WI38 (cell line): ENCODE measurements at regions not wholly inside any gene's neighbourhood (a gene's known extent, or its start where the extent isn't known, plus 50 kb on each side); places are given as distances from the start of the nearest gene placed in this dataset.

Experiments used
- H3K4me3 ChIP-seq: 2 replicates; pipeline ENCODE4 v1.5.1; 2011; ENCODE audit warnings: low read depth, mild to moderate bottlenecking, control low read depth, low read length
- CTCF ChIP-seq: IDR thresholded peaks from 2 replicates; pipeline ENCODE4 v1.5.1; 2012; ENCODE audit warnings: low read depth, mild to moderate bottlenecking, control low read depth, low read length

- H3K4me3 ChIP-seq = no peak overlapping the region
- no peak for TF ChIP-seq CTCF
Measured at GRCh38 chr14:54285030-54285429, 111.8 kb upstream of the CDKN3 start.

GRCh38 chr14:54291491-54292191, 105.2 kb upstream of the CDKN3 start:
- no peak overlapping the region for H3K4me3 ChIP-seq
- no peak for TF ChIP-seq CTCF

GRCh38 chr14:54294802-54295201, 102.0 kb upstream of the CDKN3 start:
- no peak overlapping the region for H3K4me3 ChIP-seq
- no peak for TF ChIP-seq CTCF

- H3K4me3 ChIP-seq = no peak overlapping the region
- TF ChIP-seq CTCF = no peak
Measured at GRCh38 chr14:54299410-54300363, 97.1 kb upstream of the CDKN3 start.

- H3K4me3 ChIP-seq = no peak overlapping the region
- TF ChIP-seq CTCF = no peak
Measured at GRCh38 chr14:54300881-54301280, 95.9 kb upstream of the CDKN3 start.

- TF ChIP-seq CTCF = no peak
- no peak overlapping the region for H3K4me3 ChIP-seq
Measured at GRCh38 chr14:54301359-54301758, 95.4 kb upstream of the CDKN3 start.

GRCh38 chr14:54306806-54307205, 90.0 kb upstream of the CDKN3 start:
- no peak for TF ChIP-seq CTCF

More at GRCh38 chr14:54306806-54307205, 90.0 kb upstream of the CDKN3 start:
- no peak overlapping the region for H3K4me3 ChIP-seq
